ENCODE measurements at regions not wholly inside any gene's neighbourhood (a gene's known extent, or its start where the extent isn't known, plus 50 kb on each side); places are given as distances from the start of the nearest gene placed in this dataset.

DNA sequence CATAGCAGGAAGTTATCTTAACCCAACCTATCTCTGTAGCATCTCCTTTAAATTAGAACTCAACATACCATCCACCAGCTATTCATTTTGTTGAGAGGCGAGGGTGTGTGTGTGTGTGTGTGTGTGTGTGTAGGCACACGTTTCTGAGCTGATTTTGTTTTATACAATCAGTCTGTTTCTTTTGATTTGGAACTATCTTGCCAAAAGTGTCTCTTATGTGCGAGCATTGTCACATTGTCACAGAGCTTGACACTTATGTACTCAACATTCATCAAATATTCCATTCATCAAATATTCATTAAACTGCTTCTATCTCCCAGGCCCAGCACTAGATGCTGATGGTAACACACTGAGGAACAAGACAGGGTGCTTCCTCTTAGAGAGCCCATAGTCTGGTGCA lies 180.4 kb downstream of the HAPSTR1 start:
- no peaks in the 10 kb centered on the region for H3K36me3 Mint-ChIP-seq
- CTCF ChIA-PET = no interaction called here

DNA sequence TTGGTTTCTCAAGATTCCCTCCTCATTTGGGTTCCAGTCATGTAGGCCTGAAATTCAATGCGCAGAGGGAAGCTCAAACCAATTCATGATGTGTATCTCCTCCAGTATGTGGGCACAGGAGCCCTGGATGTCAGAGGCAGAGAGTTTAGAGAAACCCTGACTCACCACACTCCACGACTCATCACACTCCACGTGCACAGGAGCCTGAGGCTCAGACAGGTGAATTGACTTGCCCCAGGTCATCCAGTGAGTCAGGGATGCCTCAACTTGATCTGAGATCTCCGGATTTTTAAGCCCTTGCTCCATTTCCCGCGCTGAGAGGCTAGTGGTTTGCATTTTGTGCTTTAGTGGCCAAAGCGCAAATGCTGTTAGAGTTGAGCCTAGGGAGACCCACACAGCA lies 183.9 kb downstream of the HAPSTR1 start:
- DNase-seq = no peak
- Mint-ChIP-seq H3K27ac (no peak overlapping the region), H3K4me3 (no peak overlapping the region), H3K27me3 (no peaks in the 10 kb centered on the region), H3K9me3 (no peaks in the 10 kb centered on the region), H3K4me1 (no peaks in the 10 kb centered on the region), H3K36me3 (no peaks in the 10 kb centered on the region)
- CTCF ChIA-PET = no interaction called here

More for the DNA sequence above, 180.4 kb downstream of the HAPSTR1 start:
- no peak for DNase-seq
- H3K9me3 Mint-ChIP-seq = no peaks in the 10 kb centered on the region
- H3K27me3 Mint-ChIP-seq = no peaks in the 10 kb centered on the region
- no peaks in the 10 kb centered on the region for H3K4me1 Mint-ChIP-seq
- H3K4me3 Mint-ChIP-seq = no peak overlapping the region
- H3K27ac Mint-ChIP-seq = no peak overlapping the region

DNA sequence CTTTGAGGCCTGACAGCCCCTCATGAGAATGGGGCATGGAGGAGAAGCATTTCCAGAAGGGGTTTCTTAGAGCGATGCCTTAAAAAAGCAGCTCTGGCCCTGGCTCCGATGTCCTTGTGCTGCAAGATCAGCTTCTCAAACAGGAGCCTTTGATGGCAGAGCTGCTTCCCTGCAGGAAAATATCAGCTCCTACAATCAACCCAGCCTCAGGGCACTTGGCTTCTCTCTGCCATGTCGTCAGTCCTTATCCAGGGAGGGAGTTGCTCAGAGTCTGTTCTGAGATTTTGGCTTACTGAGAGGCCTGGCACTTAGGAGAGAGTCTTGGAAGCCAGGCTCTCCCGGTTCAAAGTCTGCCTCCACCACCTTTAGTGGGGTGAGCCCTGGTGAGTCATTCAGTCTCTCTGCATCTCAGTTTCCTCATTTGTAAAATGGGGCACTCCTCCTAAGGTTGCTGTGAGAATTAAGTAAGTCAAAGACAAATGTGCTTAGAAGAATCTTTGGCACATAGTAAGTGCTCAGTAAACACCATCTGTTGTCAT lies 184.4 kb downstream of the HAPSTR1 start:
- CTCF ChIA-PET = no interaction called here
- no peaks in the 10 kb centered on the region for H3K4me1 Mint-ChIP-seq
- DNase-seq = no peak
- H3K4me3 Mint-ChIP-seq = no peak overlapping the region
- no peaks in the 10 kb centered on the region for H3K36me3 Mint-ChIP-seq
- H3K27ac Mint-ChIP-seq = no peak overlapping the region
- H3K27me3 Mint-ChIP-seq = no peaks in the 10 kb centered on the region
- no peaks in the 10 kb centered on the region for H3K9me3 Mint-ChIP-seq

DNA sequence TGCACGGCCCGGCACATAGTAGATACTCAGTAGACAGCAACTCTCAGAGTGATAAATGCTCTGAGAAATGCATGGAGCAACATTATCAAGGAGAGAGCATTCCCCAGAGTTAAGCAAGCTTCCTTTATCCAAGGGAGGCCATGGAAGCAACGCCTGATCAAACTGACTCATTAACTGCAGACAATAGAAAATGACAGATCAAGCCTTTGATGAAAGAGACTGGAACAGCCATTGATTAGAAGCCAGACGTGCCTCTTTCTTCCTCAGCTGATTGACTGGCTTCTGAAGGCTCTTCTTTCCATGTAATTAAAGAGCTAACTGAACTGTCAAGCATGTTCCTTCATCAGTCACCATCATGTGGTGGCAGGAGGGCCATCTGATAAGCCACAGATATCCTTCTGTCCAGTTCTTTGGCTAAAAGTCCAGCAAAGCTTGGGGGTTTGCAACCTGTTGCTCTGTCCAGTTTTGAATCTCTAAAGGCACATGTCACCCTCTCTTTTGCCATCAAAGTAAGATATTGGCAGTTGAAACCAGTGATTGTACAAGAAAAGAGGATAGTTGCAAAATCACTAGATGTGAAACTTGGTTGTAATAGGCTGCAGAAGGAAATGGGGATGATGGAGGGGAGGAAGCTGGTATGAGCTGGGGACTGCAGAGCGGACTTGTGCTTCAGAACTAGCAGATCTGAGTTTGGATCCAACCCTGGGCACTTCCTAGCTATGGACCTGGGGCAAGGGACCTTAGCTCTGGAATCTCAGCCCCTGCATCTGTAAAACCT lies 188.0 kb downstream of the HAPSTR1 start:
- Mint-ChIP-seq H3K9me3 (no peaks in the 10 kb centered on the region), H3K27me3 (peaks cover under 1% of the 10 kb centered on the region), H3K27ac (no peak overlapping the region), H3K4me3 (no peak overlapping the region), H3K36me3 (no peaks in the 10 kb centered on the region), H3K4me1 (no peaks in the 10 kb centered on the region)
- CTCF ChIA-PET = no interaction called here
- DNase-seq = no peak

DNA sequence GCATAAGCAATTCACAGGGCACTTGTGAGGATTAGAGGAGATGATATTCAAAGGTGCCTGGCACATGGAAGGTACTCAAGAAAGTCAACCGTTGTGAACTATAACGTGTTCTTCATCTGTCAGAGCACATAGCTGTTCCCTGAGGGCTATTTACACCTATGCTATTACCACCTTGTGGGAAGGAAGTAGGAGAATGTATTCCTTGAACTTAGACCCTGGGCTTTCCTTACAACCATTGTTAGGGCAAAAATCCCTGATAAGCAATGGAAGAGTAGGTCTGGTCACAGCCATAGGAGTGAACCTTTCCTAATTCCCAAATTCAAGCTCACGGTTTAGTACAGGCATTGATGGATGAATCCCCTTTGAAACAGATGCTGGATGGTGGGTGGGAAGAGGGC lies 188.6 kb downstream of the HAPSTR1 start:
- no peaks in the 10 kb centered on the region for H3K36me3 Mint-ChIP-seq
- H3K9me3 Mint-ChIP-seq = no peaks in the 10 kb centered on the region
- H3K4me1 Mint-ChIP-seq = no peaks in the 10 kb centered on the region
- CTCF ChIA-PET = no interaction called here
- H3K27ac Mint-ChIP-seq = no peak overlapping the region
- H3K4me3 Mint-ChIP-seq = no peak overlapping the region
- peaks cover 5% of the 10 kb centered on the region for H3K27me3 Mint-ChIP-seq
- DNase-seq = no peak

DNA sequence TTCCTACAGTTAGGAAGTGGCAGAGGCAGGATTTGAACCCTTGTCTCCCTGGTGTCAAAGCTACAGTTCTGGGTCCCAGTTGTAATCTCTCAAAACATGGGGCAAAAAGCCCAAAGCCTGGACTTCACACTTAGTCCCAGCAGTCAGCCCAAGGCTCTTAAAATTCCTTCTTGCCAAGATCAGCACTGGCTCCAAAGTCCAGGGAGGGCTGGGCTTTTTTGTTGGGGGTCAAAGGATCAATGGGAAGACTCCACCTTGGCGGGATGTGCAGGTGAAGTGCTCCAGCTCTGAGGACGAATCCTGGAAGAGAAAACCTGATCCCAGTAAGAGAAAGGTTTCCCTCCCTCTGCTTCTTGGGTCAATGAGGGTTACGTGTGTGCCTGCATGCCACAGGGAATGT lies 195.5 kb downstream of the HAPSTR1 start:
- Mint-ChIP-seq H3K36me3 (no peaks in the 10 kb centered on the region), H3K4me1 (no peaks in the 10 kb centered on the region), H3K4me3 (no peak overlapping the region), H3K27me3 (peaks cover 5% of the 10 kb centered on the region), H3K9me3 (no peaks in the 10 kb centered on the region), H3K27ac (no peak overlapping the region)
- CTCF ChIA-PET = no interaction called here
- no peak for DNase-seq

DNA sequence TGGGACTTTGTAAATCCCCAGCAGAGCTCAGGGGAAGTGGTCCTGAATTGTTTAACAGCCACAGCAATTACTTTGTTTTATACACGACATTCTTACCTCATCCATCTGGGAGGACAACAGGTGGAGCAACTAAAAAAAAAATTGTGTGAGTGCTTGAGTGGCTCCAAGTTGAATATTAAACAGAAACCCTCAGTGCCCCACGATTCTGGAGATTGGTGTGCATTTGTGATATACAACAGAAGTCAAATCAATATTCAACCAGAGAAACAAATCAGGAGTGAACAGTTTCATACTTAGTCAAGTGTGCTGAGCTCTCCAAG lies 204.8 kb downstream of the HAPSTR1 start:
- CTCF ChIA-PET = no interaction called here
- Mint-ChIP-seq H3K4me1 (no peaks in the 10 kb centered on the region), H3K27ac (no peak overlapping the region)

DNA sequence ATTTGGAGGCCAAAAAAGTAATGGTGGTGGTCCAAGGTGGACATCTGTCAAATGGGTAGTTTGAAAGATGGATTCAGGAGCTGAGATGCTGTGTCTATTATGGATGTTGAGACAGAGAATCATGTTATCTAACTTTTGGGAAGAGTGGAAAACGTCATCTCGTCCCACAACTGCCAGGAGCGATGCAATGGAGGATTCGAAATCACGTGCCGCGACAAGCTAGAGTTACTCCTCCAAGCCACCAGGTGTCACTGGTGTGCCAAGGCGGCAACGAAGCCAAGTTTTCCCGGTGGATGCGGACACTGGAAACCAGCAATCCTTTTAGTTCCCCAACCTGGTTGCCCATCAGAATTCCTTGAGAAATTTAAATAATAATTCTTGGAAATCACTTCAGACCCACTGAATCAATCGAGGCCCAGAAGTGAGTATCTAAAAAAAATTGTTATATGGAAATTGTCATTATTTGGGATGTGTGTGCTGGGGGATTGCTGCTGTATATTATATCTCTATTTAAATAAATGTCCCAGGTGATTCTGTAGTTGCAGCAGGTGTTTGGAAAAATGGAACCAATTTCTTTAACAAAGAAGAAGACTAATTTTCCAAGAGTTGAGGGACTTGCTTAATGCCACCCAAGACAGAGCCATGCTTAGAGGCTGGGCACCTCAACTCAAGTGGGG lies 206.1 kb downstream of the HAPSTR1 start:
- H3K4me1 Mint-ChIP-seq = no peaks in the 10 kb centered on the region
- no peak overlapping the region for H3K27ac Mint-ChIP-seq
- CTCF ChIA-PET = interaction anchor here (2.0 kb wide), 1 partner anchor 17 kb away, joined by 7 read pairs; no protein-coding TSS in a partner anchor
- no peaks in the 10 kb centered on the region for H3K36me3 Mint-ChIP-seq
- H3K27me3 Mint-ChIP-seq = no peaks in the 10 kb centered on the region
- no peak for DNase-seq
- no peak overlapping the region for H3K4me3 Mint-ChIP-seq
- peaks cover 7% of the 10 kb centered on the region for H3K9me3 Mint-ChIP-seq

More for the DNA sequence above, 204.8 kb downstream of the HAPSTR1 start:
- no peaks in the 10 kb centered on the region for H3K36me3 Mint-ChIP-seq
- DNase-seq = no peak
- no peak overlapping the region for H3K4me3 Mint-ChIP-seq
- H3K27me3 Mint-ChIP-seq = no peaks in the 10 kb centered on the region
- H3K9me3 Mint-ChIP-seq = peaks cover 5% of the 10 kb centered on the region

DNA sequence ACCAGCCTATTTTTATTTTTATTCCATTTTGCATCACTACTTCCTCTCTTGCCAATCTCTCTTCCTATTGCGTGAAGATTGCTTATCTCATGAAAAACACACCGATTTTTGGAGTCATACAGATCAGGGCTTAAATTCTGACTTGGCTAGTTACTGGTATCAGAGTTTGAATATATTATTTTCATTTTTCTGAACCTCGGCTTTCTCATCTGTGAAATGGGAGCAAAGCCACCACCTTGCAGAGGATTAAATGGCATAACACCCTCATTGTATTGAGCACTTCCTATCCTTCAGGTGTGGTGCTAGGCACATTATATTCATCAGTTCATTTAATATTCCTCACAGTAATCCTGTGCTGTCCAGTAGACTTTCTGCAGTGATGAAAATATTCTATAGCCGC lies 208.8 kb downstream of the HAPSTR1 start:
- Mint-ChIP-seq H3K36me3 (no peaks in the 10 kb centered on the region), H3K9me3 (peaks cover 8% of the 10 kb centered on the region), H3K27me3 (no peaks in the 10 kb centered on the region), H3K27ac (no peak overlapping the region), H3K4me3 (no peak overlapping the region), H3K4me1 (no peaks in the 10 kb centered on the region)
- CTCF ChIA-PET = no interaction called here
- no peak for DNase-seq

DNA sequence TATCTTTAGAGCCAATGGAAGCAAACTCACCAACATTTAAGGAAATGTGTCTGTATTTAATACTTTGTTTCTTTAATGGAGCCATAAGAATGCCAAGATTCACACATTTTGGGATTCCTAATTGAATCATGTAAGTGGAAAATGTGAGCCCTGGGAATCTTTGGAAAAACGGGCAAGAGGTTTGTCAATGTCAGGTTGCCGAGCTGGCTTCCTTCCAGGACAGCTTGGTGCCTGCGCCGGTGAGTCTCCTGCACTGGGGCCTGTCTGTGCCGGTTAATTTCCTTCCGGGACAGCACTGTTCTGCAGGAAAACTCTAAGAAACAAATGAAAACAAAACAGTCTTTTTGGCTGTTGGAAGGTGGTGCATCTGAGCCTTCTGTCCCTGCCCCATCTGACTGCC lies 210.6 kb downstream of the HAPSTR1 start:
- Mint-ChIP-seq H3K36me3 (no peaks in the 10 kb centered on the region), H3K27ac (no peak overlapping the region), H3K4me3 (no peak overlapping the region), H3K27me3 (no peaks in the 10 kb centered on the region), H3K9me3 (peaks cover 8% of the 10 kb centered on the region), H3K4me1 (no peaks in the 10 kb centered on the region)
- CTCF ChIA-PET = interaction anchor here (0.6 kb wide), 1 partner anchor 156 kb away, joined by 3 read pairs; no protein-coding TSS in a partner anchor
- DNase-seq = no peak

DNA sequence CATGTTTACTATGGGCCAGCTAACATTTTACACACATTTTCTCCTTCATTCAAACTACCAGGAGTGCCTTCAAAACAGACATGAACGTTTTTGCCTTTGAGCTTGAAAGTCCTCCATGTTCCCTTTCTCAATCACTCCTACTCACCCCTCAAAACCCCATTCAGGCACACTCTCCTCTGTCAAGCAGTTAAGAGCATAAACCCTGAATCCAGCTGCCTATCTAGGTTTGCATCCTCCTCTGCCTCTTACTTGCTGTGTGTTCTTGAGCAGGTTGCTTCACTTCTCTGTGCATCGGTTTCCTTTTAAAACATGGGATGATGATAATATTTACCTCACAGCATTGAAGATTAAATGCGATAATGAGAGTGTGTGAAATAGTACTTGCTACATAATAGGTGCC lies 215.3 kb downstream of the HAPSTR1 start:
- no peak for DNase-seq
- Mint-ChIP-seq H3K4me3 (no peak overlapping the region), H3K27me3 (no peaks in the 10 kb centered on the region), H3K27ac (no peak overlapping the region), H3K4me1 (no peaks in the 10 kb centered on the region), H3K36me3 (no peaks in the 10 kb centered on the region), H3K9me3 (peaks cover 3% of the 10 kb centered on the region)
- CTCF ChIA-PET = interaction anchor here (1.5 kb wide), 1 partner anchor 8 kb away, joined by 3 read pairs; no protein-coding TSS in a partner anchor

DNA sequence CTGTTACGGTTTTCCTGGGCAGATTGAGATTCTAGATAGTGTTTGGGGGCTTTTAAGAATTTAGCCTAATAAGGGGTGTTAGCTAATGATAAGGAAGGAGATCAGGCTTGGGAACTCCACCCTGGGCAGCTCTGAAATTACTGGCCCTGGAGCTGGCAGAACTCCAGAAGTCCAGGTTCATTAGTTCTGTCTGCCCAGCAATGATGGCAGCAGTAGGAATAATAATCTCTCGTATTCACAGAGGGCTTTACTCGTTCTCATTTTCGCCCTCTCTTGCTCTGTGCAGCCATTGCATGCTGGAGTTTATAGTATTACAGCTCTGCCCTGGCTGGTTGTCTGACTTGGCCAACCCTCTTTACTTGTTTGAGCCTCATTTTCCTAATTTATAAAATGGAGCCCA lies 216.0 kb downstream of the HAPSTR1 start:
- Mint-ChIP-seq H3K4me1 (no peaks in the 10 kb centered on the region), H3K27ac (no peak overlapping the region), H3K9me3 (peaks cover 2% of the 10 kb centered on the region), H3K36me3 (no peaks in the 10 kb centered on the region), H3K4me3 (no peak overlapping the region), H3K27me3 (no peaks in the 10 kb centered on the region)
- CTCF ChIA-PET = interaction anchor here (1.5 kb wide), 1 partner anchor 8 kb away, joined by 3 read pairs; no protein-coding TSS in a partner anchor
- DNase-seq = no peak

DNA sequence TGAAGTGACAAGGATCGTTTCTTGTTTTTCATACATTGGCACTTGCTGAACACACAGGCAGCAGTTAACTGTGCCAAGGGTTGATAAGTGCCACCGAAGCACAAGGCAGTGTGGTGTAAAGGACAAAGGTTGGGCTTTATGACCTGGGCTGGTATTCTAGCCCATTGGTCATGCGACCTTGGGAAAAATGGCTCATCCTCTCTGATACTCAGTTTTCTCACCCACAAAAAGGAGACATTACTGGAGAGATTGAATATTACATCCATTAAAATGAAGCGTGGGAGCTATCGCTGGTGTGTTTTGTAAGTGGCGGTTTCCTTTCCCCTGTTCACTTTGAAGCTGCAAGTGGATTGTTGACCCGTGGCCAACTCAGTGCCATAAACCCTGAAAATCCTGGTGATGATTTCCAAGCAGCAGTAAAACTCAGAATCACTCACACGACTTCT lies 216.9 kb downstream of the HAPSTR1 start:
- H3K4me1 Mint-ChIP-seq = no peaks in the 10 kb centered on the region
- no peak for DNase-seq

DNA sequence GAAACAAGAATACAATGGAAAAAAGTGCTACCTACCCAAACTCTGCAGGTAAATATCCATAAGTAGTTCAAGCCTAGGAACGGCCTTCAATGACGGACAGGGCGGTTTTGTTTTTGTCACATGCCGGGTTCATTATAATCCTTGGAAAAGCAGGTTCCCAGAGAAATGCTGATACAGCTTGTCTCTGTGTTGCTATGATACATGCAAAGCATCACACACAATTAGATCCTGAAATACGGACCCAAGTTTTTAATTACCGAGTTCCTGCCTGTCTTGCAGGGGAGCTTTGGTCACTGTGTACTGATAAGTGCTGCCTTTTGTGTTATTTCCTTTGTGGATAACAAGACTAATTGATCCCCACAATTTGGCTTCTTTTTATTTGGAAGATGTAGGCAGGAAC lies 217.4 kb downstream of the HAPSTR1 start:
- H3K27me3 Mint-ChIP-seq = no peaks in the 10 kb centered on the region
- no peaks in the 10 kb centered on the region for H3K4me1 Mint-ChIP-seq
- H3K27ac Mint-ChIP-seq = no peak overlapping the region
- H3K9me3 Mint-ChIP-seq = no peaks in the 10 kb centered on the region
- H3K36me3 Mint-ChIP-seq = no peaks in the 10 kb centered on the region
- no peak overlapping the region for H3K4me3 Mint-ChIP-seq
- no peak for DNase-seq
- CTCF ChIA-PET = no interaction called here

More for the DNA sequence above, 216.9 kb downstream of the HAPSTR1 start:
- CTCF ChIA-PET = no interaction called here
- no peak overlapping the region for H3K4me3 Mint-ChIP-seq
- H3K9me3 Mint-ChIP-seq = no peaks in the 10 kb centered on the region
- H3K27me3 Mint-ChIP-seq = no peaks in the 10 kb centered on the region
- H3K27ac Mint-ChIP-seq = no peak overlapping the region
- no peaks in the 10 kb centered on the region for H3K36me3 Mint-ChIP-seq

DNA sequence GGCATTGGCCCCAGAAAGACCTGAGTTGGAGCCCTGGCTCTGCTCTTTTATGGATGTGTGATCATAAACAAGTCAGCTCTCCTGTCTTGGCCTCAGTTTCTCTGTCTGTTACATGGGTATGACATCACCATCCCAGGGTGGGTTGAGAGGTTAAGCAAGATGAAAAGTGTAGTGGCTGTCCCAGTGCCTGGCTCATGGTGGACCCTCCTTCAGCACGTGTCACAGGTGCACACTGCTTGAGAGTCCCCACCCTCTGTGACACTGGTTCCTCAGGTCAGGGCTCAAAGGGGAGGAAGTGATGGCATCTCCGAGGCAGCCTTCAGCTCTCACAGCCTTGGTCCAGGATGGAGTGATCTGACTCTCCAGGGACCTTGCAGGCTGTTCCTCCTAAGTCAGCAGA lies 218.4 kb downstream of the HAPSTR1 start:
- Mint-ChIP-seq H3K4me3 (no peak overlapping the region), H3K9me3 (no peaks in the 10 kb centered on the region), H3K4me1 (no peaks in the 10 kb centered on the region), H3K27me3 (no peaks in the 10 kb centered on the region), H3K36me3 (no peaks in the 10 kb centered on the region), H3K27ac (no peak overlapping the region)
- CTCF ChIA-PET = no interaction called here
- no peak for DNase-seq

Data from activated naive CD4-positive, alpha-beta T cell treated with anti-CD3 and anti-CD28 coated beads, Interleukin-2, amount 10 ng/mL, durations not matched to agents 7 days and 5 days (primary cell).